ENCODE measurements at regions not wholly inside any gene's neighbourhood (a gene's known extent, or its start where the extent isn't known, plus 50 kb on each side); places are given as distances from the start of the nearest gene placed in this dataset.

GRCh38 chr1:191575746-191576145 is 582.5 kb upstream of the RGS18 start:
- H3K4me3 ChIP-seq (ENCODE audit: control insufficient read depth in 1 of 2, extremely low read depth in 1 of 2, low read length in 1 of 2) = no peak overlapping the region
- Mint-ChIP-seq H3K4me1 (no peaks in the 10 kb centered on the region), H3K36me3 (no peaks in the 10 kb centered on the region), H3K9me3 (peaks cover 4 to 15% (median 4%) of the 10 kb centered on the region in 3 donors), H3K27me3 (no peaks in the 10 kb centered on the region), H3K27ac (no peak overlapping the region), H3K4me3 (no peak overlapping the region)
- no peaks in the 10 kb centered on the region for H3K4me1 ChIP-seq (ENCODE audit: control insufficient read depth in 1 of 2, extremely low read depth in 1 of 2, insufficient read depth in 2 of 2, low read length in 2 of 2)
- DNase-seq (no peak), ATAC-seq (replicated peaks in 1 of 4) (no peak)
- no peak overlapping the region for H3K27ac ChIP-seq (ENCODE audit: low read length)
- no peaks in the 10 kb centered on the region for H3K9me3 ChIP-seq
- ChIA-PET POLR2A (no interaction called here), CTCF (no interaction called here)
- H3K36me3 ChIP-seq (ENCODE audit: control insufficient read depth in 2 of 2, extremely low read depth in 1 of 2, insufficient read depth in 1 of 2, low read length in 1 of 2) = no peaks in the 10 kb centered on the region
- no CpG with 5 or more reads among the region's 3 CpGs for WGBS (ENCODE audit: insufficient coverage)
- no peaks in the 10 kb centered on the region for H3K27me3 ChIP-seq (replicated peaks in 1 of 2; ENCODE audit: control insufficient read depth in 2 of 2, extremely low read depth in 1 of 2, insufficient read depth in 2 of 2, low read length in 1 of 2)

GRCh38 chr1:191577213-191577612 is 581.0 kb upstream of the RGS18 start:
- DNase-seq = no peak
- H3K36me3 ChIP-seq (ENCODE audit: control insufficient read depth in 2 of 2, extremely low read depth in 1 of 2, insufficient read depth in 1 of 2, low read length in 1 of 2) = no peaks in the 10 kb centered on the region
- Mint-ChIP-seq H3K27me3 (no peaks in the 10 kb centered on the region), H3K4me1 (no peaks in the 10 kb centered on the region), H3K27ac (no peak overlapping the region), H3K36me3 (no peaks in the 10 kb centered on the region), H3K9me3 (peaks cover 4 to 22% (median 7%) of the 10 kb centered on the region in 3 donors), H3K4me3 (no peak overlapping the region)
- H3K9me3 ChIP-seq = no peaks in the 10 kb centered on the region
- CTCF ChIA-PET = no interaction called here
- no peak overlapping the region for H3K27ac ChIP-seq (ENCODE audit: low read length)
- POLR2A ChIA-PET = no interaction called here
- 90% methylated on average over 3 of the region's 4 CpGs for WGBS (ENCODE audit: insufficient coverage)
- ATAC-seq (replicated peaks in 1 of 4) = no peak
- H3K27me3 ChIP-seq (replicated peaks in 1 of 2; ENCODE audit: control insufficient read depth in 2 of 2, extremely low read depth in 1 of 2, insufficient read depth in 2 of 2, low read length in 1 of 2) = no peaks in the 10 kb centered on the region
- no peaks in the 10 kb centered on the region for H3K4me1 ChIP-seq (ENCODE audit: control insufficient read depth in 1 of 2, extremely low read depth in 1 of 2, insufficient read depth in 2 of 2, low read length in 2 of 2)
- no peak overlapping the region for H3K4me3 ChIP-seq (ENCODE audit: control insufficient read depth in 1 of 2, extremely low read depth in 1 of 2, low read length in 1 of 2)

GRCh38 chr1:191578281-191578680 is 580.0 kb upstream of the RGS18 start:
- H3K9me3 Mint-ChIP-seq = peaks cover 4 to 22% (median 8%) of the 10 kb centered on the region in 3 donors
- H3K36me3 Mint-ChIP-seq = no peaks in the 10 kb centered on the region
- no peaks in the 10 kb centered on the region for H3K9me3 ChIP-seq
- ChIA-PET POLR2A (no interaction called here), CTCF (no interaction called here)
- WGBS (ENCODE audit: insufficient coverage) = no CpG with 5 or more reads among the region's 1 CpG
- no peaks in the 10 kb centered on the region for H3K27me3 Mint-ChIP-seq
- no peak overlapping the region for H3K4me3 ChIP-seq (ENCODE audit: control insufficient read depth in 1 of 2, extremely low read depth in 1 of 2, low read length in 1 of 2)
- no peaks in the 10 kb centered on the region for H3K36me3 ChIP-seq (ENCODE audit: control insufficient read depth in 2 of 2, extremely low read depth in 1 of 2, insufficient read depth in 1 of 2, low read length in 1 of 2)
- no peaks in the 10 kb centered on the region for H3K4me1 ChIP-seq (ENCODE audit: control insufficient read depth in 1 of 2, extremely low read depth in 1 of 2, insufficient read depth in 2 of 2, low read length in 2 of 2)
- H3K27ac ChIP-seq (ENCODE audit: low read length) = no peak overlapping the region
- H3K27ac Mint-ChIP-seq = no peak overlapping the region
- no peak for ATAC-seq (replicated peaks in 1 of 4)
- DNase-seq = no peak
- no peaks in the 10 kb centered on the region for H3K27me3 ChIP-seq (replicated peaks in 1 of 2; ENCODE audit: control insufficient read depth in 2 of 2, extremely low read depth in 1 of 2, insufficient read depth in 2 of 2, low read length in 1 of 2)
- no peak overlapping the region for H3K4me3 Mint-ChIP-seq
- no peaks in the 10 kb centered on the region for H3K4me1 Mint-ChIP-seq

- no peaks in the 10 kb centered on the region for H3K4me1 ChIP-seq (ENCODE audit: control insufficient read depth in 1 of 2, extremely low read depth in 1 of 2, insufficient read depth in 2 of 2, low read length in 2 of 2)
- H3K27ac ChIP-seq (ENCODE audit: low read length) = no peak overlapping the region
- Mint-ChIP-seq H3K27me3 (no peaks in the 10 kb centered on the region), H3K4me3 (no peak overlapping the region), H3K36me3 (no peaks in the 10 kb centered on the region), H3K4me1 (no peaks in the 10 kb centered on the region), H3K9me3 (peaks cover 4 to 26% (median 12%) of the 10 kb centered on the region in 3 donors), H3K27ac (no peak overlapping the region)
- H3K4me3 ChIP-seq (ENCODE audit: control insufficient read depth in 1 of 2, extremely low read depth in 1 of 2, low read length in 1 of 2) = no peak overlapping the region
- H3K27me3 ChIP-seq (replicated peaks in 1 of 2; ENCODE audit: control insufficient read depth in 2 of 2, extremely low read depth in 1 of 2, insufficient read depth in 2 of 2, low read length in 1 of 2) = no peaks in the 10 kb centered on the region
- ATAC-seq (replicated peaks in 1 of 4) = no peak
- DNase-seq = no peak
- POLR2A ChIA-PET = no interaction called here
- H3K9me3 ChIP-seq = no peaks in the 10 kb centered on the region
- 80% methylated on average over 1 of the region's 4 CpGs for WGBS (ENCODE audit: insufficient coverage)
- H3K36me3 ChIP-seq (ENCODE audit: control insufficient read depth in 2 of 2, extremely low read depth in 1 of 2, insufficient read depth in 1 of 2, low read length in 1 of 2) = no peaks in the 10 kb centered on the region
- CTCF ChIA-PET = no interaction called here
Observed at GRCh38 chr1:191579019-191579418, 579.2 kb upstream of the RGS18 start.

GRCh38 chr1:191582169-191582568 is 576.1 kb upstream of the RGS18 start:
- CTCF ChIA-PET = no interaction called here
- H3K27me3 Mint-ChIP-seq = no peaks in the 10 kb centered on the region
- POLR2A ChIA-PET = no interaction called here
- no peaks in the 10 kb centered on the region for H3K36me3 ChIP-seq (ENCODE audit: control insufficient read depth in 2 of 2, extremely low read depth in 1 of 2, insufficient read depth in 1 of 2, low read length in 1 of 2)
- no peak overlapping the region for H3K4me3 ChIP-seq (ENCODE audit: control insufficient read depth in 1 of 2, extremely low read depth in 1 of 2, low read length in 1 of 2)
- WGBS (ENCODE audit: insufficient coverage) = 40% methylated on average over 1 of the region's 1 CpG
- no peak for DNase-seq
- H3K27ac ChIP-seq (ENCODE audit: low read length) = no peak overlapping the region
- H3K4me3 Mint-ChIP-seq = no peak overlapping the region
- H3K36me3 Mint-ChIP-seq = no peaks in the 10 kb centered on the region
- no peaks in the 10 kb centered on the region for H3K9me3 ChIP-seq
- H3K27ac Mint-ChIP-seq = no peak overlapping the region
- no peaks in the 10 kb centered on the region for H3K4me1 Mint-ChIP-seq
- H3K9me3 Mint-ChIP-seq = peaks cover 7 to 32% (median 9%) of the 10 kb centered on the region in 3 donors
- no peaks in the 10 kb centered on the region for H3K4me1 ChIP-seq (ENCODE audit: control insufficient read depth in 1 of 2, extremely low read depth in 1 of 2, insufficient read depth in 2 of 2, low read length in 2 of 2)
- H3K27me3 ChIP-seq (replicated peaks in 1 of 2; ENCODE audit: control insufficient read depth in 2 of 2, extremely low read depth in 1 of 2, insufficient read depth in 2 of 2, low read length in 1 of 2) = no peaks in the 10 kb centered on the region
- ATAC-seq (replicated peaks in 1 of 4) = no peak

- H3K4me1 Mint-ChIP-seq = no peaks in the 10 kb centered on the region
- no peak overlapping the region for H3K4me3 ChIP-seq (ENCODE audit: control insufficient read depth in 1 of 2, extremely low read depth in 1 of 2, low read length in 1 of 2)
- 56% methylated on average over 2 of the region's 2 CpGs for WGBS (ENCODE audit: insufficient coverage)
- ATAC-seq (replicated peaks in 1 of 4) (no peak), DNase-seq (no peak)
- H3K9me3 Mint-ChIP-seq = peaks cover 9 to 30% (median 11%) of the 10 kb centered on the region in 3 donors
- H3K27me3 Mint-ChIP-seq = no peaks in the 10 kb centered on the region
- CTCF ChIA-PET = interaction anchor here in 1 of 2 donors (0.6 kb wide), 1 partner anchor 10 kb away, joined by 3 read pairs; no protein-coding TSS in a partner anchor
- H3K36me3 ChIP-seq (ENCODE audit: control insufficient read depth in 2 of 2, extremely low read depth in 1 of 2, insufficient read depth in 1 of 2, low read length in 1 of 2) = no peaks in the 10 kb centered on the region
- no peak overlapping the region for H3K4me3 Mint-ChIP-seq
- POLR2A ChIA-PET = no interaction called here
- no peaks in the 10 kb centered on the region for H3K27me3 ChIP-seq (replicated peaks in 1 of 2; ENCODE audit: control insufficient read depth in 2 of 2, extremely low read depth in 1 of 2, insufficient read depth in 2 of 2, low read length in 1 of 2)
- no peak overlapping the region for H3K27ac ChIP-seq (ENCODE audit: low read length)
- no peak overlapping the region for H3K27ac Mint-ChIP-seq
- H3K9me3 ChIP-seq = no peaks in the 10 kb centered on the region
- H3K36me3 Mint-ChIP-seq = no peaks in the 10 kb centered on the region
- no peaks in the 10 kb centered on the region for H3K4me1 ChIP-seq (ENCODE audit: control insufficient read depth in 1 of 2, extremely low read depth in 1 of 2, insufficient read depth in 2 of 2, low read length in 2 of 2)
Observed at GRCh38 chr1:191585095-191585494, 573.2 kb upstream of the RGS18 start.

- Mint-ChIP-seq H3K4me3 (no peak overlapping the region), H3K27ac (no peak overlapping the region), H3K27me3 (no peaks in the 10 kb centered on the region), H3K9me3 (peaks cover 0 to 20% (median 11%) of the 10 kb centered on the region in 3 donors), H3K36me3 (no peaks in the 10 kb centered on the region), H3K4me1 (no peaks in the 10 kb centered on the region)
- no peak overlapping the region for H3K4me3 ChIP-seq (ENCODE audit: control insufficient read depth in 1 of 2, extremely low read depth in 1 of 2, low read length in 1 of 2)
- H3K4me1 ChIP-seq (ENCODE audit: control insufficient read depth in 1 of 2, extremely low read depth in 1 of 2, insufficient read depth in 2 of 2, low read length in 2 of 2) = no peaks in the 10 kb centered on the region
- WGBS (ENCODE audit: insufficient coverage) = no CpG with 5 or more reads among the region's 1 CpG
- ATAC-seq (replicated peaks in 1 of 4) (no peak), DNase-seq (no peak)
- H3K36me3 ChIP-seq (ENCODE audit: control insufficient read depth in 2 of 2, extremely low read depth in 1 of 2, insufficient read depth in 1 of 2, low read length in 1 of 2) = no peaks in the 10 kb centered on the region
- CTCF ChIA-PET = no interaction called here
- H3K27ac ChIP-seq (ENCODE audit: low read length) = no peak overlapping the region
- H3K9me3 ChIP-seq = no peaks in the 10 kb centered on the region
- POLR2A ChIA-PET = no interaction called here
- H3K27me3 ChIP-seq (replicated peaks in 1 of 2; ENCODE audit: control insufficient read depth in 2 of 2, extremely low read depth in 1 of 2, insufficient read depth in 2 of 2, low read length in 1 of 2) = no peaks in the 10 kb centered on the region
Observed at GRCh38 chr1:191588905-191589304, 569.4 kb upstream of the RGS18 start.

Data from T-cell (primary cell).